Stomach (tissue), 8 donors: ENCODE measurements at regions not wholly inside any gene's neighbourhood (a gene's known extent, or its start where the extent isn't known, plus 50 kb on each side); places are given as distances from the start of the nearest gene placed in this dataset.

Experiments
- DNase-seq, 2 donors: peaks; one replicate each; pipeline versions ENCODE4 v3.0.0 to v3.0.0-alpha.2; 2013 to 2019
- H3K27ac ChIP-seq, 5 donors: fragments of 200-600 bp in 4 of 5; sonication (generic) in 4 of 5; one replicate each; pipeline ENCODE4 v1.5.1; 2013 to 2019; ENCODE audit warnings: mild to moderate bottlenecking in 1 of 5, moderate library complexity in 1 of 5
- H3K27me3 ChIP-seq, 3 donors: fragments of 200-600 bp; sonication (generic); one replicate each; pipeline ENCODE4 v1.5.1; 2017 to 2019; ENCODE audit warnings: mixed run types in 1 of 3
- H3K36me3 ChIP-seq, 4 donors: fragments of 200-600 bp; sonication (generic); 1 replicate in 3 of 4; 2 replicates in 1 of 4; pipeline ENCODE4 v1.5.1; 2016 to 2019
- H3K4me1 ChIP-seq, 4 donors: fragments of 200-600 bp; sonication (generic); one replicate each; pipeline ENCODE4 v1.5.1; 2016 to 2019
- H3K4me3 ChIP-seq, 4 donors: fragments of 200-600 bp; sonication (generic) in 3 of 4; one replicate each; pipeline ENCODE4 v1.5.1; 2016 to 2019; ENCODE audit warnings: mild to moderate bottlenecking in 1 of 4
- H3K9me3 ChIP-seq, 4 donors: fragments of 200-600 bp; sonication (generic); one replicate each; pipeline ENCODE4 v1.5.1; 2016 to 2019
- CTCF ChIP-seq, 7 experiments: fragments of 450-650 bp in 4 of 7; fragments of 200-600 bp in 3 of 7; sonication (generic) in 3 of 7; IDR thresholded peaks; one replicate each; pipeline ENCODE4 v1.5.1; 2016 to 2019; ENCODE audit warnings: antibody characterized with exemption in 7 of 7, control low read depth in 2 of 7, mild to moderate bottlenecking in 1 of 7
- EP300 ChIP-seq: sonication (generic); formaldehyde crosslinking; IDR thresholded peaks from one replicate; pipeline ENCODE4 v1.6.1; 2017; ENCODE audit warnings: antibody characterized with exemption
- POLR2A ChIP-seq, 4 donors: fragments of 450-650 bp; IDR thresholded peaks; one replicate each; pipeline ENCODE4 v1.6.1; 2016; ENCODE audit warnings: antibody characterized with exemption in 4 of 4, control low read depth in 2 of 4, mild to moderate bottlenecking in 1 of 4, moderate library complexity in 1 of 4
- POLR2AphosphoS5 ChIP-seq, 3 donors: sonication (generic); formaldehyde crosslinking; IDR thresholded peaks; one replicate each; pipeline ENCODE4 v1.6.1; 2016; ENCODE audit warnings: antibody characterized with exemption in 3 of 3
- WGBS, 5 donors: extraction: QIAGEN DNeasy Blood & Tissue Kit in 3 of 5; methylation state at CpG; one replicate each; pipeline versions ENCODE4 v1.1.5 to v1.1.7; 2013 to 2018; 5-methylcytosine and 5-hydroxymethylcytosine counted together
- intact Hi-C: fragments of 100-400 bp; cut with DNase I; formaldehyde crosslinking; loops from one replicate; pipeline ENCODE4 v1.15.1; 2023; ENCODE audit warnings: low total_unique reads
- donor health status: healthy with polysubstance abuse.
- donor health status: Bipolar disorder and iron deficiency.
- donor health status: healthy.

- H3K4me3 ChIP-seq = no peak overlapping the region
- H3K36me3 ChIP-seq = no peaks in the 10 kb centered on the region
- H3K9me3 ChIP-seq = no peaks in the 10 kb centered on the region
- TF ChIP-seq POLR2AphosphoS5 (IDR thresholded peaks at IDR 0.05) = no peak
- no peak for TF ChIP-seq EP300
- no peak for TF ChIP-seq POLR2A (IDR thresholded peaks at IDR 0.05)
- TF ChIP-seq CTCF (IDR thresholded peaks at IDR 0.05) = no peak
- H3K27me3 ChIP-seq = no peaks in the 10 kb centered on the region
- H3K4me1 ChIP-seq = no peaks in the 10 kb centered on the region
- H3K27ac ChIP-seq = no peak overlapping the region
- DNase-seq = no peak
- intact Hi-C loops = no loop called here
- WGBS, 5 donors = 61 to 84% (median 77%) methylated on average over 2 of the region's 2 CpGs
Measured at GRCh38 chr4:112053825-112054350, 91.4 kb upstream of the FAM241A start.

- H3K4me3 ChIP-seq = no peak overlapping the region
- no peak overlapping the region for H3K27ac ChIP-seq
- H3K9me3 ChIP-seq = no peaks in the 10 kb centered on the region
- no peak for DNase-seq
- H3K27me3 ChIP-seq = no peaks in the 10 kb centered on the region
- TF ChIP-seq POLR2AphosphoS5 (IDR thresholded peaks at IDR 0.05) (no peak), CTCF (IDR thresholded peaks at IDR 0.05) (no peak), EP300 (no peak), POLR2A (IDR thresholded peaks at IDR 0.05) (no peak)
- intact Hi-C loops = no loop called here
- no peaks in the 10 kb centered on the region for H3K4me1 ChIP-seq
- H3K36me3 ChIP-seq = no peaks in the 10 kb centered on the region
Measured at GRCh38 chr4:112055100-112055499, 90.2 kb upstream of the FAM241A start.

GRCh38 chr4:112057470-112057869, 87.8 kb upstream of the FAM241A start:
- Histone ChIP-seq H3K4me1 (no peaks in the 10 kb centered on the region), H3K4me3 (no peak overlapping the region), H3K27ac (no peak overlapping the region), H3K9me3 (no peaks in the 10 kb centered on the region), H3K27me3 (no peaks in the 10 kb centered on the region), H3K36me3 (no peaks in the 10 kb centered on the region)
- intact Hi-C loops = no loop called here
- 54 to 62% (median 60%) methylated on average over 3 of the region's 3 CpGs for WGBS, 5 donors
- no peak for DNase-seq
- TF ChIP-seq EP300 (no peak), CTCF (IDR thresholded peaks at IDR 0.05) (no peak), POLR2A (IDR thresholded peaks at IDR 0.05) (no peak), POLR2AphosphoS5 (IDR thresholded peaks at IDR 0.05) (no peak)

- Histone ChIP-seq H3K27ac (no peak overlapping the region), H3K27me3 (no peaks in the 10 kb centered on the region), H3K9me3 (no peaks in the 10 kb centered on the region), H3K4me1 (no peaks in the 10 kb centered on the region), H3K4me3 (no peak overlapping the region), H3K36me3 (no peaks in the 10 kb centered on the region)
- no peak for DNase-seq
- TF ChIP-seq CTCF (IDR thresholded peaks at IDR 0.05) (no peak), POLR2AphosphoS5 (IDR thresholded peaks at IDR 0.05) (no peak), POLR2A (IDR thresholded peaks at IDR 0.05) (no peak), EP300 (no peak)
- WGBS, 5 donors = 36 to 47% (median 39%) methylated on average over 3 of the region's 3 CpGs
- intact Hi-C loops = no loop called here
Measured at GRCh38 chr4:112058433-112058832, 86.8 kb upstream of the FAM241A start.
